GM23338 (cell line): ENCODE measurements at regions not wholly inside any gene's neighbourhood (a gene's known extent, or its start where the extent isn't known, plus 50 kb on each side); places are given as distances from the start of the nearest gene placed in this dataset.

ENCODE experiments used
- ATAC-seq: fragments of 200-7000 bp; cut with Tn5 transposase; 3 replicates; pipeline ENCODE4 v1.9.1; 2020
- DNase-seq: peaks from one replicate; pipeline ENCODE4 v3.0.0-alpha.2; 2015; ENCODE audit warnings: low spot score
- H2AFZ ChIP-seq: fragments of 200-600 bp; sonication (generic); 2 replicates; pipeline ENCODE4 v1.8.0; 2016; ENCODE audit warnings: antibody characterized with exemption, mild to moderate bottlenecking, moderate library complexity
- H3F3A ChIP-seq: fragments of 200-600 bp; sonication (generic); replicated peaks from 2 replicates; pipeline ENCODE4 v1.8.0; 2017; ENCODE audit warnings: antibody characterized with exemption, mixed run types, low read depth
- H3K27ac ChIP-seq: fragments of 200-600 bp; sonication (generic); 2 replicates; pipeline ENCODE4 v1.6.1; 2016; ENCODE audit warnings: low read depth
- H3K27me3 ChIP-seq: fragments of 200-600 bp; sonication (generic); 2 replicates; pipeline ENCODE4 v1.8.0; 2016; ENCODE audit warnings: mild to moderate bottlenecking, mixed run types, moderate library complexity; ENCODE audit not compliant: insufficient read depth
- H3K36me3 ChIP-seq: fragments of 200-600 bp; sonication (generic); 2 replicates; pipeline ENCODE4 v1.8.0; 2016; ENCODE audit warnings: mild to moderate bottlenecking; ENCODE audit not compliant: insufficient read depth
- H3K4me1 ChIP-seq: fragments of 200-600 bp; sonication (generic); 2 replicates; pipeline ENCODE4 v1.8.0; 2016; ENCODE audit warnings: mild to moderate bottlenecking, moderate library complexity; ENCODE audit not compliant: insufficient read depth
- H3K4me2 ChIP-seq: fragments of 200-600 bp; sonication (generic); 2 replicates; pipeline ENCODE4 v1.7.1; 2017; ENCODE audit warnings: mixed run types
- H3K4me3 ChIP-seq: fragments of 200-600 bp; sonication (generic); 2 replicates; pipeline ENCODE4 v1.6.1; 2016; ENCODE audit warnings: mixed run types
- H3K79me2 ChIP-seq: fragments of 200-600 bp; sonication (generic); replicated peaks from 2 replicates; pipeline ENCODE4 v1.8.0; 2017; ENCODE audit warnings: mild to moderate bottlenecking; ENCODE audit not compliant: insufficient read depth
- H3K9me2 ChIP-seq: fragments of 200-600 bp; sonication (generic); 2 replicates; pipeline ENCODE4 v1.8.0; 2017; ENCODE audit not compliant: insufficient read depth
- H4K20me1 ChIP-seq: fragments of 200-600 bp; sonication (generic); replicated peaks from 2 replicates; pipeline ENCODE4 v1.8.0; 2017; ENCODE audit warnings: mild to moderate bottlenecking; ENCODE audit not compliant: insufficient read depth
- H3K27ac Mint-ChIP-seq: 2 replicates; pipeline ENCODE4 v1.8.0; 2020; ENCODE audit warnings: inconsistent platforms, mild to moderate bottlenecking, moderate library complexity, mixed read lengths
- H3K27me3 Mint-ChIP-seq: 3 replicates; pipeline ENCODE4 v1.8.0; 2022; ENCODE audit warnings: low read depth, mild to moderate bottlenecking, moderate library complexity, mixed read lengths, inconsistent platforms; ENCODE audit not compliant: insufficient read depth, poor library complexity
- H3K36me3 Mint-ChIP-seq: 3 replicates; pipeline ENCODE4 v1.8.0; 2021; ENCODE audit warnings: low read depth, mild to moderate bottlenecking, inconsistent platforms, moderate library complexity, mixed read lengths
- H3K4me1 Mint-ChIP-seq: 3 replicates; pipeline ENCODE4 v1.8.0; 2020; ENCODE audit warnings: mild to moderate bottlenecking, inconsistent platforms, mixed read lengths
- H3K4me3 Mint-ChIP-seq: 3 replicates; pipeline ENCODE4 v1.8.0; 2021; ENCODE audit warnings: moderate library complexity, mild to moderate bottlenecking, inconsistent platforms, mixed read lengths
- H3K9me3 Mint-ChIP-seq: 3 replicates; pipeline ENCODE4 v1.8.0; 2020; ENCODE audit warnings: moderate library complexity, mild to moderate bottlenecking, inconsistent platforms, mixed read lengths
- CREB1 ChIP-seq: fragments of 250-450 bp; sonication (Bioruptor Pico); IDR thresholded peaks from 2 replicates; pipeline ENCODE4 v1.5.0; 2020; ENCODE audit warnings: low read depth, mild to moderate bottlenecking, moderate library complexity
- EZH2 ChIP-seq: fragments of 200-600 bp; sonication (generic); IDR thresholded peaks from one replicate; pipeline ENCODE4 v1.8.0; 2017; ENCODE audit warnings: antibody characterized with exemption, mild to moderate bottlenecking, low read depth; ENCODE audit not compliant: unreplicated experiment
- EZH2phosphoT487 ChIP-seq: fragments of 200-600 bp; sonication (generic); IDR thresholded peaks from one replicate; pipeline ENCODE4 v1.8.1; 2018; ENCODE audit warnings: antibody characterized with exemption; ENCODE audit not compliant: unreplicated experiment
- JUNB ChIP-seq: IDR thresholded peaks from one replicate; pipeline ENCODE4 v1.6.1; 2016; ENCODE audit warnings: antibody characterized with exemption; ENCODE audit not compliant: unreplicated experiment
- NANOG ChIP-seq: IDR thresholded peaks from 2 replicates; pipeline ENCODE4 v1.6.1; 2016; ENCODE audit warnings: antibody characterized with exemption, borderline replicate concordance
- POLR2AphosphoS5 ChIP-seq: IDR thresholded peaks from 2 replicates; pipeline ENCODE4 v1.6.1; 2016; ENCODE audit warnings: antibody characterized with exemption, low read depth
- STAT1 ChIP-seq: IDR thresholded peaks from one replicate; pipeline ENCODE4 v1.6.1; 2016; ENCODE audit warnings: antibody characterized with exemption; ENCODE audit not compliant: unreplicated experiment
- ZNF331 ChIP-seq: fragments of 250-450 bp; sonication (Bioruptor Pico); IDR thresholded peaks from 2 replicates; pipeline ENCODE4 v1.5.0; 2020; ENCODE audit warnings: low read depth, mild to moderate bottlenecking, moderate library complexity
- TF ChIP-seq, protein P1 (sequence below): IDR thresholded peaks from 2 replicates; pipeline ENCODE4 v1.6.1; 2016; ENCODE audit warnings: antibody characterized with exemption
- TF ChIP-seq, protein P2 (sequence below): IDR thresholded peaks from one replicate; pipeline ENCODE4 v1.6.1; 2018; ENCODE audit warnings: antibody characterized with exemption; ENCODE audit not compliant: unreplicated experiment
- TF ChIP-seq, protein P3 (sequence below), 2 experiments: fragments of 200-600 bp in 1 of 2; sonication (generic) in 1 of 2; conservative IDR thresholded peaks; 2 replicates each; pipeline versions ENCODE4 v1.5.1 to v1.6.1; 2016 to 2017; ENCODE audit warnings: antibody characterized with exemption in 2 of 2, low read depth in 2 of 2, mild to moderate bottlenecking in 2 of 2, moderate library complexity in 1 of 2
- TF ChIP-seq, protein P4 (sequence below): fragments of 250-450 bp; sonication (Bioruptor Pico); IDR thresholded peaks from 2 replicates; pipeline ENCODE4 v1.5.0; 2020; ENCODE audit warnings: mild to moderate bottlenecking, moderate library complexity

DNA sequence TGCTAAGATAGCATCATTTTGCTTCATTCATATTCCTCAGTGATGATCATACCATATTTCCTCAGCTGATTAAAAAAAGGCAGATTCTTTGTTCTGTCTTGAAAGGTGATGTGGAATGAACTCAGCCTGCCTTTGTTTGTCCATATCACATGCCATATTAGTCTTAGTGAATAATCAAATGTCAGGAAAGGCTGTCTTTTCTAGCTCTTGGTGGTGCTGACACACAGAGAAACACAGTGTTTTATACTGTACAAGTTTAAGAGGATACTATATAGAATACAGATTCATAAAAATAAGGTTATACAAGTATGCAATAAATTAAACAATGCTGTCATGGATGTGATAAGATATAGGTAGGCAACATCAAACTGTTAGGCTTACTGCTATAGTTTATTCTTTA, 97.1 kb upstream of the FAM98A start (continued):
- TF ChIP-seq, protein P1, sequence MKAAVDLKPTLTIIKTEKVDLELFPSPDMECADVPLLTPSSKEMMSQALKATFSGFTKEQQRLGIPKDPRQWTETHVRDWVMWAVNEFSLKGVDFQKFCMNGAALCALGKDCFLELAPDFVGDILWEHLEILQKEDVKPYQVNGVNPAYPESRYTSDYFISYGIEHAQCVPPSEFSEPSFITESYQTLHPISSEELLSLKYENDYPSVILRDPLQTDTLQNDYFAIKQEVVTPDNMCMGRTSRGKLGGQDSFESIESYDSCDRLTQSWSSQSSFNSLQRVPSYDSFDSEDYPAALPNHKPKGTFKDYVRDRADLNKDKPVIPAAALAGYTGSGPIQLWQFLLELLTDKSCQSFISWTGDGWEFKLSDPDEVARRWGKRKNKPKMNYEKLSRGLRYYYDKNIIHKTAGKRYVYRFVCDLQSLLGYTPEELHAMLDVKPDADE: no peak
- TF ChIP-seq EZH2: no peak
- no peak for TF ChIP-seq ZNF331 (CRISPR knock-in tag)

DNA sequence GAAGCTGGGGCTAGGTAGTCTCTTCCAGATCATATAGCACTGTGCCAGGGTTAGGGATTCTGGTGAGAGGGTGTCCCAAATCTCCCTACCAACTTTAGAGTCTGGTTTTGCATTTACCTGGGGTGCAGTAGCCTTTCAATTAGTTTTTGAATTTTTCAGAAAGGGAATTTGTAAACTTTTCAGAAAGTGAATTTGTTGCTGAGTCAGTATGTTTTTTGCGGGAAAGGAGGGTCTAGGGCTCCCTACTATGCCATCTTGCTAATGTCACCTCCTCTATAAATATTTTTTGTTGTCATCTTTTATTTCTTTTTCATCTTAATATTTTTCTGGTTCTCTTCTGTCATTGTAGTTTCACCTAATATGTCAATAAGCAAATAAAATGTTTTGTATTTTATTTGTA, 95.8 kb upstream of the FAM98A start:
- H3K27ac Mint-ChIP-seq: no peak overlapping the region
- no peaks in the 10 kb centered on the region for H3K4me1 Mint-ChIP-seq
- ATAC-seq: no peak
- Histone ChIP-seq H4K20me1 (no peaks in the 10 kb centered on the region), H3K4me2 (no peak overlapping the region), H3F3A (no peaks in the 10 kb centered on the region), H3K27ac (no peak overlapping the region), H3K9me2 (peaks cover 8% of the 10 kb centered on the region; the same call in 1 of the 2 replicates), H3K36me3 (no peaks in the 10 kb centered on the region; the same call in 1 of the 2 replicates), H3K79me2 (no peaks in the 10 kb centered on the region), H3K4me3 (no peak overlapping the region), H3K4me1 (no peaks in the 10 kb centered on the region), H3K27me3 (no peaks in the 10 kb centered on the region), H2AFZ (no peak overlapping the region)
- peaks cover 49% of the 10 kb centered on the region for H3K36me3 Mint-ChIP-seq
- H3K4me3 Mint-ChIP-seq: no peak overlapping the region
- H3K9me3 Mint-ChIP-seq: peaks cover 53% of the 10 kb centered on the region
- H3K27me3 Mint-ChIP-seq: peaks cover 4% of the 10 kb centered on the region
- no peak for DNase-seq
- no peak for TF ChIP-seq EZH2phosphoT487
- no peak for TF ChIP-seq POLR2AphosphoS5
- TF ChIP-seq, protein P1: no peak
- TF ChIP-seq NANOG: no peak
- TF ChIP-seq, protein P2, sequence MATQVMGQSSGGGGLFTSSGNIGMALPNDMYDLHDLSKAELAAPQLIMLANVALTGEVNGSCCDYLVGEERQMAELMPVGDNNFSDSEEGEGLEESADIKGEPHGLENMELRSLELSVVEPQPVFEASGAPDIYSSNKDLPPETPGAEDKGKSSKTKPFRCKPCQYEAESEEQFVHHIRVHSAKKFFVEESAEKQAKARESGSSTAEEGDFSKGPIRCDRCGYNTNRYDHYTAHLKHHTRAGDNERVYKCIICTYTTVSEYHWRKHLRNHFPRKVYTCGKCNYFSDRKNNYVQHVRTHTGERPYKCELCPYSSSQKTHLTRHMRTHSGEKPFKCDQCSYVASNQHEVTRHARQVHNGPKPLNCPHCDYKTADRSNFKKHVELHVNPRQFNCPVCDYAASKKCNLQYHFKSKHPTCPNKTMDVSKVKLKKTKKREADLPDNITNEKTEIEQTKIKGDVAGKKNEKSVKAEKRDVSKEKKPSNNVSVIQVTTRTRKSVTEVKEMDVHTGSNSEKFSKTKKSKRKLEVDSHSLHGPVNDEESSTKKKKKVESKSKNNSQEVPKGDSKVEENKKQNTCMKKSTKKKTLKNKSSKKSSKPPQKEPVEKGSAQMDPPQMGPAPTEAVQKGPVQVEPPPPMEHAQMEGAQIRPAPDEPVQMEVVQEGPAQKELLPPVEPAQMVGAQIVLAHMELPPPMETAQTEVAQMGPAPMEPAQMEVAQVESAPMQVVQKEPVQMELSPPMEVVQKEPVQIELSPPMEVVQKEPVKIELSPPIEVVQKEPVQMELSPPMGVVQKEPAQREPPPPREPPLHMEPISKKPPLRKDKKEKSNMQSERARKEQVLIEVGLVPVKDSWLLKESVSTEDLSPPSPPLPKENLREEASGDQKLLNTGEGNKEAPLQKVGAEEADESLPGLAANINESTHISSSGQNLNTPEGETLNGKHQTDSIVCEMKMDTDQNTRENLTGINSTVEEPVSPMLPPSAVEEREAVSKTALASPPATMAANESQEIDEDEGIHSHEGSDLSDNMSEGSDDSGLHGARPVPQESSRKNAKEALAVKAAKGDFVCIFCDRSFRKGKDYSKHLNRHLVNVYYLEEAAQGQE: no peak
- TF ChIP-seq, protein P3, sequence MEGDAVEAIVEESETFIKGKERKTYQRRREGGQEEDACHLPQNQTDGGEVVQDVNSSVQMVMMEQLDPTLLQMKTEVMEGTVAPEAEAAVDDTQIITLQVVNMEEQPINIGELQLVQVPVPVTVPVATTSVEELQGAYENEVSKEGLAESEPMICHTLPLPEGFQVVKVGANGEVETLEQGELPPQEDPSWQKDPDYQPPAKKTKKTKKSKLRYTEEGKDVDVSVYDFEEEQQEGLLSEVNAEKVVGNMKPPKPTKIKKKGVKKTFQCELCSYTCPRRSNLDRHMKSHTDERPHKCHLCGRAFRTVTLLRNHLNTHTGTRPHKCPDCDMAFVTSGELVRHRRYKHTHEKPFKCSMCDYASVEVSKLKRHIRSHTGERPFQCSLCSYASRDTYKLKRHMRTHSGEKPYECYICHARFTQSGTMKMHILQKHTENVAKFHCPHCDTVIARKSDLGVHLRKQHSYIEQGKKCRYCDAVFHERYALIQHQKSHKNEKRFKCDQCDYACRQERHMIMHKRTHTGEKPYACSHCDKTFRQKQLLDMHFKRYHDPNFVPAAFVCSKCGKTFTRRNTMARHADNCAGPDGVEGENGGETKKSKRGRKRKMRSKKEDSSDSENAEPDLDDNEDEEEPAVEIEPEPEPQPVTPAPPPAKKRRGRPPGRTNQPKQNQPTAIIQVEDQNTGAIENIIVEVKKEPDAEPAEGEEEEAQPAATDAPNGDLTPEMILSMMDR (conservative IDR thresholded peaks at IDR 0.05; ENCODE audit: low read depth in 2 of 2): no peak
- TF ChIP-seq EZH2: no peak
- TF ChIP-seq STAT1: no peak
- TF ChIP-seq ZNF331 (CRISPR knock-in tag): no peak
- TF ChIP-seq JUNB: no peak
- TF ChIP-seq CREB1 (CRISPR knock-in tag): no peak
- TF ChIP-seq, protein P4, sequence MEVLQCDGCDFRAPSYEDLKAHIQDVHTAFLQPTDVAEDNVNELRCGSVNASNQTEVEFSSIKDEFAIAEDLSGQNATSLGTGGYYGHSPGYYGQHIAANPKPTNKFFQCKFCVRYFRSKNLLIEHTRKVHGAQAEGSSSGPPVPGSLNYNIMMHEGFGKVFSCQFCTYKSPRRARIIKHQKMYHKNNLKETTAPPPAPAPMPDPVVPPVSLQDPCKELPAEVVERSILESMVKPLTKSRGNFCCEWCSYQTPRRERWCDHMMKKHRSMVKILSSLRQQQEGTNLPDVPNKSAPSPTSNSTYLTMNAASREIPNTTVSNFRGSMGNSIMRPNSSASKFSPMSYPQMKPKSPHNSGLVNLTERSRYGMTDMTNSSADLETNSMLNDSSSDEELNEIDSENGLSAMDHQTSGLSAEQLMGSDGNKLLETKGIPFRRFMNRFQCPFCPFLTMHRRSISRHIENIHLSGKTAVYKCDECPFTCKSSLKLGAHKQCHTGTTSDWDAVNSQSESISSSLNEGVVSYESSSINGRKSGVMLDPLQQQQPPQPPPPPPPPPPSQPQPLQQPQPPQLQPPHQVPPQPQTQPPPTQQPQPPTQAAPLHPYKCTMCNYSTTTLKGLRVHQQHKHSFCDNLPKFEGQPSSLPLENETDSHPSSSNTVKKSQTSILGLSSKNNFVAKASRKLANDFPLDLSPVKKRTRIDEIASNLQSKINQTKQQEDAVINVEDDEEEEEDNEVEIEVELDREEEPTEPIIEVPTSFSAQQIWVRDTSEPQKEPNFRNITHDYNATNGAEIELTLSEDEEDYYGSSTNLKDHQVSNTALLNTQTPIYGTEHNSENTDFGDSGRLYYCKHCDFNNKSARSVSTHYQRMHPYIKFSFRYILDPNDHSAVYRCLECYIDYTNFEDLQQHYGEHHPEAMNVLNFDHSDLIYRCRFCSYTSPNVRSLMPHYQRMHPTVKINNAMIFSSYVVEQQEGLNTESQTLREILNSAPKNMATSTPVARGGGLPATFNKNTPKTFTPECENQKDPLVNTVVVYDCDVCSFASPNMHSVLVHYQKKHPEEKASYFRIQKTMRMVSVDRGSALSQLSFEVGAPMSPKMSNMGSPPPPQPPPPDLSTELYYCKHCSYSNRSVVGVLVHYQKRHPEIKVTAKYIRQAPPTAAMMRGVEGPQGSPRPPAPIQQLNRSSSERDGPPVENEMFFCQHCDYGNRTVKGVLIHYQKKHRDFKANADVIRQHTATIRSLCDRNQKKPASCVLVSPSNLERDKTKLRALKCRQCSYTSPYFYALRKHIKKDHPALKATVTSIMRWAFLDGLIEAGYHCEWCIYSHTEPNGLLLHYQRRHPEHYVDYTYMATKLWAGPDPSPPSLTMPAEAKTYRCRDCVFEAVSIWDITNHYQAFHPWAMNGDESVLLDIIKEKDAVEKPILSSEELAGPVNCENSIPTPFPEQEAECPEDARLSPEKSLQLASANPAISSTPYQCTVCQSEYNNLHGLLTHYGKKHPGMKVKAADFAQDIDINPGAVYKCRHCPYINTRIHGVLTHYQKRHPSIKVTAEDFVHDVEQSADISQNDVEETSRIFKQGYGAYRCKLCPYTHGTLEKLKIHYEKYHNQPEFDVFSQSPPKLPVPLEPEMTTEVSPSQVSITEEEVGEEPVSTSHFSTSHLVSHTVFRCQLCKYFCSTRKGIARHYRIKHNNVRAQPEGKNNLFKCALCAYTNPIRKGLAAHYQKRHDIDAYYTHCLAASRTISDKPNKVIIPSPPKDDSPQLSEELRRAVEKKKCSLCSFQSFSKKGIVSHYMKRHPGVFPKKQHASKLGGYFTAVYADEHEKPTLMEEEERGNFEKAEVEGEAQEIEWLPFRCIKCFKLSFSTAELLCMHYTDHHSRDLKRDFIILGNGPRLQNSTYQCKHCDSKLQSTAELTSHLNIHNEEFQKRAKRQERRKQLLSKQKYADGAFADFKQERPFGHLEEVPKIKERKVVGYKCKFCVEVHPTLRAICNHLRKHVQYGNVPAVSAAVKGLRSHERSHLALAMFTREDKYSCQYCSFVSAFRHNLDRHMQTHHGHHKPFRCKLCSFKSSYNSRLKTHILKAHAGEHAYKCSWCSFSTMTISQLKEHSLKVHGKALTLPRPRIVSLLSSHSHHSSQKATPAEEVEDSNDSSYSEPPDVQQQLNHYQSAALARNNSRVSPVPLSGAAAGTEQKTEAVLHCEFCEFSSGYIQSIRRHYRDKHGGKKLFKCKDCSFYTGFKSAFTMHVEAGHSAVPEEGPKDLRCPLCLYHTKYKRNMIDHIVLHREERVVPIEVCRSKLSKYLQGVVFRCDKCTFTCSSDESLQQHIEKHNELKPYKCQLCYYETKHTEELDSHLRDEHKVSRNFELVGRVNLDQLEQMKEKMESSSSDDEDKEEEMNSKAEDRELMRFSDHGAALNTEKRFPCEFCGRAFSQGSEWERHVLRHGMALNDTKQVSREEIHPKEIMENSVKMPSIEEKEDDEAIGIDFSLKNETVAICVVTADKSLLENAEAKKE: no peak
